Endothelial cell of umbilical vein (primary cell): ENCODE measurements at regions not wholly inside any gene's neighbourhood (a gene's known extent, or its start where the extent isn't known, plus 50 kb on each side); places are given as distances from the start of the nearest gene placed in this dataset.

Experiments used
- BruUV-seq: library from RNA; stranded (reverse); fragments of 400-500 nt; replicated peaks from 2 replicates; lab custom pipeline; 2021; lab: Mats Ljungman, UMichigan
- CTCF ChIA-PET: fragments of 300-600, 350-600 bp; sonication (Branson Sonifier 250); formaldehyde crosslinking; loops from one replicate; lab custom pipeline; 2021; ENCODE audit warnings: antibody characterized with exemption, inconsistent platforms; lab: Charles Lee
- POLR2A ChIA-PET: fragments of 300-600, 350-600 bp; sonication (Branson Sonifier 250); formaldehyde crosslinking; loops from one replicate; lab custom pipeline; 2021; ENCODE audit warnings: antibody characterized with exemption, inconsistent platforms; lab: Charles Lee
- DNase-seq: peaks from one replicate; pipeline ENCODE4 v3.0.0-alpha.2; 2011; ENCODE audit warnings: low read depth, low spot score
- FAIRE-seq: peaks from 2 replicates; lab custom pipeline; 2011; peaks lifted over from hg19 to GRCh38; lab: Jason Lieb, UNC
- H2AFZ ChIP-seq: 2 replicates; pipeline ENCODE4 v1.6.0; 2012; ENCODE audit warnings: low read depth, low read length, control low read depth, inconsistent platforms
- H3K27ac ChIP-seq: 2 replicates; pipeline ENCODE4 v1.5.1; 2011; ENCODE audit warnings: low read depth, mild to moderate bottlenecking, control low read depth, low read length, moderate library complexity; ENCODE audit not compliant: insufficient read depth
- H3K27me3 ChIP-seq, 2 experiments: 2 replicates each; pipeline versions ENCODE4 v1.6.0 to v1.6.1; 2011; ENCODE audit warnings: low read length in 2 of 2, mixed read lengths in 1 of 2; ENCODE audit not compliant: control insufficient read depth in 2 of 2, insufficient read depth in 2 of 2
- H3K36me3 ChIP-seq, 2 experiments: 2 replicates in 1 of 2; 3 replicates in 1 of 2; pipeline ENCODE4 v1.5.1; 2011; ENCODE audit warnings: low read length in 2 of 2, mild to moderate bottlenecking in 1 of 2, moderate library complexity in 1 of 2; ENCODE audit not compliant: control insufficient read depth in 2 of 2, insufficient read depth in 2 of 2; ENCODE audit errors: extremely low read depth in 1 of 2
- H3K4me1 ChIP-seq: 3 replicates; pipeline ENCODE4 v1.5.1; 2011; ENCODE audit warnings: mild to moderate bottlenecking, low read length; ENCODE audit not compliant: control insufficient read depth, insufficient read depth; ENCODE audit errors: extremely low read depth
- H3K4me2 ChIP-seq: 2 replicates; pipeline ENCODE4 v1.6.1; 2011; ENCODE audit warnings: low read length, control low read depth, mixed read lengths; ENCODE audit not compliant: insufficient read depth
- H3K4me3 ChIP-seq, 3 experiments: fragments of 200-600 bp in 1 of 3; sonication (generic), shearing (Covaris generic) in 1 of 3; replicated peaks in 1 of 3; 2 replicates each; pipeline ENCODE4 v1.5.1; 2011 to 2016; ENCODE audit warnings: control low read depth in 3 of 3, low read length in 3 of 3, mild to moderate bottlenecking in 2 of 3, inconsistent platforms in 1 of 3, low read depth in 1 of 3, moderate library complexity in 1 of 3; ENCODE audit not compliant: insufficient read depth in 1 of 3
- H3K79me2 ChIP-seq: 2 replicates; pipeline ENCODE4 v1.6.0; 2012; ENCODE audit warnings: low read length, inconsistent platforms; ENCODE audit not compliant: control insufficient read depth, insufficient read depth
- H3K9ac ChIP-seq: replicated peaks from 2 replicates; pipeline ENCODE3; 2011; ENCODE audit warnings: low read length, control low read depth; ENCODE audit not compliant: insufficient read depth; ENCODE audit errors: extremely low read depth
- H3K9me1 ChIP-seq: replicated peaks from 3 replicates; pipeline ENCODE4 v1.6.0; 2011; ENCODE audit warnings: mild to moderate bottlenecking, low read length; ENCODE audit not compliant: control insufficient read depth, insufficient read depth; ENCODE audit errors: extremely low read depth
- H3K9me3 ChIP-seq: replicated peaks from 2 replicates; pipeline ENCODE4 v1.5.1; 2012; ENCODE audit warnings: low read length, inconsistent platforms; ENCODE audit not compliant: control insufficient read depth, insufficient read depth
- H4K20me1 ChIP-seq: replicated peaks from 2 replicates; pipeline ENCODE3; 2011; ENCODE audit warnings: mild to moderate bottlenecking, low read length; ENCODE audit not compliant: control insufficient read depth, insufficient read depth; ENCODE audit errors: extremely low read depth
- CTCF ChIP-seq, 2 donors: IDR thresholded peaks; 1 replicate in 1 of 2; 2 replicates in 1 of 2; pipeline ENCODE4 v1.5.1; 2011; ENCODE audit warnings: low read length in 2 of 2, mild to moderate bottlenecking in 2 of 2, moderate library complexity in 2 of 2, control low read depth in 1 of 2, inconsistent platforms in 1 of 2, low read depth in 1 of 2; ENCODE audit not compliant: insufficient read depth in 1 of 2; ENCODE audit errors: extremely low read depth in 1 of 2
- EZH2 ChIP-seq: IDR thresholded peaks from 2 replicates; pipeline ENCODE4 v1.6.1; 2012; ENCODE audit warnings: borderline replicate concordance, low read depth, mild to moderate bottlenecking, moderate library complexity, low read length, inconsistent platforms; ENCODE audit not compliant: severe bottlenecking
- FOS ChIP-seq: IDR thresholded peaks from 2 replicates; pipeline ENCODE4 v1.6.1; 2011; ENCODE audit warnings: mild to moderate bottlenecking, low read length, moderate library complexity, borderline replicate concordance; ENCODE audit not compliant: insufficient read depth
- GATA2 ChIP-seq: IDR thresholded peaks from 2 replicates; pipeline ENCODE4 v1.7.0; 2011; ENCODE audit warnings: low read depth, mild to moderate bottlenecking, moderate library complexity, mixed read lengths, low read length; ENCODE audit not compliant: insufficient read length, insufficient read depth
- JUN ChIP-seq: IDR thresholded peaks from 2 replicates; pipeline ENCODE4 v1.6.1; 2011; ENCODE audit warnings: borderline replicate concordance, low read depth; ENCODE audit not compliant: insufficient read length, insufficient read depth
- MAX ChIP-seq: IDR thresholded peaks from 2 replicates; pipeline ENCODE4 v1.6.1; 2011; ENCODE audit not compliant: insufficient read depth, insufficient read length
- MYC ChIP-seq: IDR thresholded peaks from one replicate; pipeline ENCODE4 v1.6.1; 2011; ENCODE audit warnings: mild to moderate bottlenecking, low read depth, low read length
- POLR2A ChIP-seq: IDR thresholded peaks from 2 replicates; pipeline ENCODE4 v1.6.1; 2012; ENCODE audit warnings: low read depth, mild to moderate bottlenecking, control low read depth, low read length
- POLR2AphosphoS5 ChIP-seq: IDR thresholded peaks from 2 replicates; pipeline ENCODE4 v1.6.1; 2012; ENCODE audit warnings: low read depth, mild to moderate bottlenecking, control low read depth, low read length, moderate library complexity; ENCODE audit not compliant: insufficient read depth
- dilution Hi-C: fragments of 300-500 bp; cut with MboI; formaldehyde crosslinking; loops from one replicate; pipeline ENCODE4 v1.15.0; 2019; ENCODE audit warnings: low sequenced_read_pairs; ENCODE audit not compliant: extremely low pct_ligation_motif_present
- intact Hi-C: fragments of 100-400 bp; cut with micrococcal nuclease; formaldehyde crosslinking; loops from one replicate; pipeline ENCODE4 v1.10.0; 2022

GRCh38 chr3:162670181-162670580 lies 1173.6 kb downstream of the OTOL1 start:
- dilution Hi-C loops = no loop called here
- Histone ChIP-seq H3K79me2 (no peaks in the 10 kb centered on the region), H3K9me3 (no peaks in the 10 kb centered on the region), H2AFZ (no peak overlapping the region), H3K4me3 (no peak overlapping the region), H3K36me3 (no peaks in the 10 kb centered on the region), H4K20me1 (no peaks in the 10 kb centered on the region), H3K27me3 (no peaks in the 10 kb centered on the region), H3K9ac (no peak overlapping the region), H3K27ac (no peak overlapping the region), H3K4me1 (no peaks in the 10 kb centered on the region), H3K9me1 (no peaks in the 10 kb centered on the region), H3K4me2 (no peak overlapping the region)
- BruUV-seq = no TSS peak
- intact Hi-C loops = no loop called here
- FAIRE-seq (no peak), DNase-seq (no peak)
- CTCF ChIA-PET = no interaction called here
- POLR2A ChIA-PET = no interaction called here
- TF ChIP-seq MAX = no peak

- dilution Hi-C loops (no loop called here), intact Hi-C loops (no loop called here)
- Histone ChIP-seq H2AFZ (no peak overlapping the region), H3K4me2 (no peak overlapping the region), H3K79me2 (no peaks in the 10 kb centered on the region), H3K36me3 (no peaks in the 10 kb centered on the region), H3K4me3 (no peak overlapping the region), H3K9me1 (no peaks in the 10 kb centered on the region), H3K9ac (no peak overlapping the region), H4K20me1 (no peaks in the 10 kb centered on the region), H3K27me3 (no peaks in the 10 kb centered on the region), H3K4me1 (no peaks in the 10 kb centered on the region), H3K27ac (no peak overlapping the region), H3K9me3 (no peaks in the 10 kb centered on the region)
- CTCF ChIA-PET = no interaction called here
- POLR2A ChIA-PET = no interaction called here
- no peak for DNase-seq
- no peak for FAIRE-seq
- TF ChIP-seq FOS (no peak), MYC (no peak), CTCF (IDR thresholded peaks at IDR 0.05; ENCODE audit: extremely low read depth in 1 of 2, insufficient read depth in 1 of 2, low read depth in 1 of 2, low read length in 2 of 2) (no peak), MAX (no peak), POLR2A (no peak), JUN (no peak), EZH2 (no peak), POLR2AphosphoS5 (no peak), GATA2 (no peak)
- no TSS peak for BruUV-seq
These were observed 1180.9 kb downstream of the OTOL1 start for GRCh38 chr3:162677475-162677874.
